SU-DHL-6 (cell line): ENCODE measurements at regions not wholly inside any gene's neighbourhood (a gene's known extent, or its start where the extent isn't known, plus 50 kb on each side); places are given as distances from the start of the nearest gene placed in this dataset.

Experiments
- H2AFZ ChIP-seq: fragments of 200-600 bp; sonication (generic); 2 replicates; pipeline ENCODE4 v1.6.1; 2014; ENCODE audit warnings: low read depth, mild to moderate bottlenecking, moderate library complexity, mixed read lengths, antibody characterized with exemption, low read length; ENCODE audit not compliant: severe bottlenecking
- H3F3A ChIP-seq: fragments of 200-600 bp; shearing (Covaris generic); 2 replicates; pipeline ENCODE4 v1.6.0; 2016; ENCODE audit warnings: antibody characterized with exemption, mild to moderate bottlenecking; ENCODE audit not compliant: insufficient read depth
- H3K27ac ChIP-seq: fragments of 200-600 bp; sonication (generic); 2 replicates; pipeline ENCODE4 v1.5.1; 2016; ENCODE audit warnings: low read depth, mild to moderate bottlenecking, low read length, moderate library complexity, mixed read lengths
- H3K27me3 ChIP-seq: fragments of 200-600 bp; sonication (generic), shearing (Covaris generic); 2 replicates; pipeline ENCODE4 v1.6.0; 2014; ENCODE audit warnings: mild to moderate bottlenecking, low read length
- H3K36me3 ChIP-seq: fragments of 200-600 bp; sonication (generic); 2 replicates; pipeline ENCODE4 v1.6.1; 2014; ENCODE audit warnings: mild to moderate bottlenecking, low read length, mixed read lengths
- H3K4me2 ChIP-seq: fragments of 300-600, 200-600 bp; shearing (Covaris generic), sonication (generic); 2 replicates; pipeline ENCODE4 v1.6.0; 2014; ENCODE audit warnings: low read length, low read depth, mild to moderate bottlenecking; ENCODE audit not compliant: poor library complexity, severe bottlenecking
- H3K4me3 ChIP-seq: fragments of 200-600 bp; sonication (generic); 2 replicates; pipeline ENCODE4 v1.5.1; 2014; ENCODE audit warnings: antibody characterized with exemption, low read length, mild to moderate bottlenecking, mixed read lengths; ENCODE audit not compliant: insufficient read depth, poor library complexity, severe bottlenecking
- H3K79me2 ChIP-seq: fragments of 200-600 bp; sonication (generic); 2 replicates; pipeline ENCODE4 v1.6.1; 2014; ENCODE audit warnings: mild to moderate bottlenecking, low read length, moderate library complexity; ENCODE audit not compliant: insufficient read depth
- H3K9ac ChIP-seq: fragments of 200-600 bp; sonication (generic); 2 replicates; pipeline ENCODE4 v1.7.0; 2014; ENCODE audit warnings: mild to moderate bottlenecking, low read length
- H3K9me2 ChIP-seq: fragments of 200-600 bp; sonication (generic); replicated peaks from 2 replicates; pipeline ENCODE4 v1.6.1; 2014; ENCODE audit warnings: low read length; ENCODE audit not compliant: insufficient read depth
- H3K9me3 ChIP-seq: fragments of 200-600 bp; sonication (generic); 2 replicates; pipeline ENCODE4 v1.6.1; 2014; ENCODE audit warnings: low read length, mixed read lengths; ENCODE audit not compliant: insufficient read depth
- H4K20me1 ChIP-seq: fragments of 200-600 bp; sonication (generic); 2 replicates; pipeline ENCODE4 v1.6.1; 2014; ENCODE audit warnings: low read depth, mild to moderate bottlenecking, antibody characterized with exemption, low read length, moderate library complexity, mixed read lengths
- CTCF ChIP-seq: fragments of 200-600 bp; sonication (generic); IDR thresholded peaks from one replicate; pipeline ENCODE4 v1.5.1; 2017; ENCODE audit warnings: antibody characterized with exemption, mild to moderate bottlenecking, low read length, moderate library complexity; ENCODE audit not compliant: insufficient read depth, poor library complexity, severe bottlenecking
- EZH2phosphoT487 ChIP-seq: fragments of 200-600 bp; sonication (generic), shearing (Covaris generic); conservative IDR thresholded peaks from 2 replicates; pipeline ENCODE4 v1.6.1; 2018; ENCODE audit warnings: mild to moderate bottlenecking, antibody characterized with exemption, low read length, moderate library complexity, mixed read lengths

- no peak overlapping the region for H3K9ac ChIP-seq
- TF ChIP-seq EZH2phosphoT487: no peak
- TF ChIP-seq CTCF: no peak
- H3F3A ChIP-seq: no peaks in the 10 kb centered on the region
- H3K4me2 ChIP-seq: no peak overlapping the region
- H3K27me3 ChIP-seq: no peaks in the 10 kb centered on the region
- H3K79me2 ChIP-seq: no peaks in the 10 kb centered on the region
- H3K36me3 ChIP-seq: no peaks in the 10 kb centered on the region
- H3K9me2 ChIP-seq: no peaks in the 10 kb centered on the region
- no peak overlapping the region for H3K4me3 ChIP-seq
- H4K20me1 ChIP-seq: no peaks in the 10 kb centered on the region
- no peaks in the 10 kb centered on the region for H3K9me3 ChIP-seq
- H2AFZ ChIP-seq: no peak overlapping the region
- no peak overlapping the region for H3K27ac ChIP-seq
Measured at GRCh38 chr12:85509857-85510256, 229.8 kb downstream of the ALX1 start.

- Histone ChIP-seq H3K4me2 (no peak overlapping the region), H3K36me3 (no peaks in the 10 kb centered on the region), H3K9ac (no peak overlapping the region), H3F3A (no peaks in the 10 kb centered on the region), H2AFZ (no peak overlapping the region), H3K27me3 (no peaks in the 10 kb centered on the region), H4K20me1 (no peaks in the 10 kb centered on the region), H3K4me3 (no peak overlapping the region), H3K27ac (no peak overlapping the region), H3K9me2 (no peaks in the 10 kb centered on the region), H3K9me3 (no peaks in the 10 kb centered on the region), H3K79me2 (no peaks in the 10 kb centered on the region)
- TF ChIP-seq CTCF (no peak), EZH2phosphoT487 (no peak)
Measured at GRCh38 chr12:85516039-85516438, 236.0 kb downstream of the ALX1 start.

- H3K79me2 ChIP-seq: no peaks in the 10 kb centered on the region
- TF ChIP-seq EZH2phosphoT487: no peak
- TF ChIP-seq CTCF: no peak
- no peak overlapping the region for H3K27ac ChIP-seq
- H3K4me3 ChIP-seq: no peak overlapping the region
- no peaks in the 10 kb centered on the region for H3K36me3 ChIP-seq
- no peaks in the 10 kb centered on the region for H3K9me2 ChIP-seq
- no peak overlapping the region for H3K9ac ChIP-seq
- no peaks in the 10 kb centered on the region for H4K20me1 ChIP-seq
- no peak overlapping the region for H2AFZ ChIP-seq
- no peaks in the 10 kb centered on the region for H3K27me3 ChIP-seq
- H3K9me3 ChIP-seq: no peaks in the 10 kb centered on the region
- H3K4me2 ChIP-seq: no peak overlapping the region
- no peaks in the 10 kb centered on the region for H3F3A ChIP-seq
Measured at GRCh38 chr12:85516667-85517325, 236.8 kb downstream of the ALX1 start.
